ENCODE measurements at regions not wholly inside any gene's neighbourhood (a gene's known extent, or its start where the extent isn't known, plus 50 kb on each side); places are given as distances from the start of the nearest gene placed in this dataset.

DNA sequence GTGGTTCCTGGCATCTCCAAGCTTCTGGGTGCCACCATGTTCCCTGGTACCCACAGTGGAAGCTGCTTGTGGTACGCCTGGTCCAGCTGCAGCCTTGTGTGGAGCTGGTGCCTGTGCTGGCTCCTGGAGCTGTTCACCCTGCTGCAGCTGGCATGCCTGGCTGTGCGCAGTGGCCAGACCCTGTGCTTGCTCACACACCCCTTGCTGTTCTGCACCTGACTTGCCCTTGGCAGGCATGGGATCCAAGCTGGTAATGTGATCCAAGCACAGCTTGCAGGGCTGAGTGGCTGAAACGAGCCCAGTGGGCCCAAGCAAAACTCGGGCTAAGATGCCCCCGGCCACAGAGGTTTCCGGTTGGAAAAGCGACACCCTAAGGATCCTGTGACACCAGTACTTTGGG is 104.7 kb upstream of the CLMP start:
- Mint-ChIP-seq H3K27ac (ENCODE audit: unreplicated experiment) (no peak overlapping the region), H3K4me1 (peaks cover 6% of the 10 kb centered on the region), H3K36me3 (ENCODE audit: low read depth) (no peaks in the 10 kb centered on the region), H3K4me3 (no peak overlapping the region), H3K27me3 (ENCODE audit: low read depth) (peaks cover 40% of the 10 kb centered on the region), H3K9me3 (no peaks in the 10 kb centered on the region)
- no peak for DNase-seq (ENCODE audit: low read depth, low spot score)
- TF ChIP-seq, protein P1, sequence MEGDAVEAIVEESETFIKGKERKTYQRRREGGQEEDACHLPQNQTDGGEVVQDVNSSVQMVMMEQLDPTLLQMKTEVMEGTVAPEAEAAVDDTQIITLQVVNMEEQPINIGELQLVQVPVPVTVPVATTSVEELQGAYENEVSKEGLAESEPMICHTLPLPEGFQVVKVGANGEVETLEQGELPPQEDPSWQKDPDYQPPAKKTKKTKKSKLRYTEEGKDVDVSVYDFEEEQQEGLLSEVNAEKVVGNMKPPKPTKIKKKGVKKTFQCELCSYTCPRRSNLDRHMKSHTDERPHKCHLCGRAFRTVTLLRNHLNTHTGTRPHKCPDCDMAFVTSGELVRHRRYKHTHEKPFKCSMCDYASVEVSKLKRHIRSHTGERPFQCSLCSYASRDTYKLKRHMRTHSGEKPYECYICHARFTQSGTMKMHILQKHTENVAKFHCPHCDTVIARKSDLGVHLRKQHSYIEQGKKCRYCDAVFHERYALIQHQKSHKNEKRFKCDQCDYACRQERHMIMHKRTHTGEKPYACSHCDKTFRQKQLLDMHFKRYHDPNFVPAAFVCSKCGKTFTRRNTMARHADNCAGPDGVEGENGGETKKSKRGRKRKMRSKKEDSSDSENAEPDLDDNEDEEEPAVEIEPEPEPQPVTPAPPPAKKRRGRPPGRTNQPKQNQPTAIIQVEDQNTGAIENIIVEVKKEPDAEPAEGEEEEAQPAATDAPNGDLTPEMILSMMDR (conservative IDR thresholded peaks at IDR 0.05): no peak

DNA sequence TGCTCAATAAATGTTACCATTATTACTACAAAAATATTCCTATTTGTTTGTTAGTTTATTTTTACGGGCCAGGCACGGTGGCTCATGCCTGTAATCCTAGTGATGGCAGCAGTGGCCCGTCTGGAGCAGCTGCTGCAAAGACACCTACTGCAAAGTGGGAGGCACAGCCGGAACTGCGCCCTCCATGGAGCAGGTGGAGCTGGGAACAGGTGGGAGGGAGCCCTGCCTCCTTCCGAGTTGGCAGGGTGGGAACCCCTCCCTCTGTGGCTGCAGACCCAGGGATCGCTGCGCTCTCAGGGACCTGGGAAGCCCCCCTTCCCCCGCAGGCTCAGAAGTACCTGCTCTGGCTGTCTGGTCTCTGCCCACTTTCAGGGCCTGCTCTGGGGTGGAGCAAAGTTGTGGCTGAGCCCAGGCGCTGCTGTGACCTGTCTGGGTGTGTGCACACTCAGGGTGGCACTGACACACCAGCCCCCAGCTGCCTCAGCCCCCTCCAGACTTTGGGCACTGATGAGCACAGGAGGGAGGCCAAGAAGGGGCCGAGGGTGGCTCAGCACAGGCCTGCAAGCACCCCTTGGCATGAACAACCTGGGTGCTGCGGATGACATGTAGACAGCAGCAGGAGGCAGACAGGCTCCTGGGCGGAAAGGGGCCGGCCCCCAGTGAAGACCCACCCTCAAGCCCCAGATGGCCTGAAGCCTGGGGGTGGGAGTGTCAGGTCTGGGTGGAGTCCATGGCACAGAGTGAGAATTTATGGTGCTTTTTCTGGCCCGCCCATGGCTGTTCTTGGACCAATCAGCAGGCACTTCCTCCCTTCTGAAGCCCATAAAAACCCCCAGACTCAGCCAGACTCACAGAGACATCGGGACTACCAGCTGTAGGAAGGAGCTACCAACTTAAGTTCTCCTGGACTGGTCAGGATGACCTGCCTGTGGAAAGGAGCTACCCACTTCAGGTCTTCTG is 103.7 kb upstream of the CLMP start:
- Mint-ChIP-seq H3K4me3 (no peak overlapping the region), H3K4me1 (peaks cover 6% of the 10 kb centered on the region), H3K27ac (ENCODE audit: unreplicated experiment) (no peak overlapping the region), H3K9me3 (no peaks in the 10 kb centered on the region), H3K27me3 (ENCODE audit: low read depth) (peaks cover 32% of the 10 kb centered on the region), H3K36me3 (ENCODE audit: low read depth) (no peaks in the 10 kb centered on the region)
- no peak for DNase-seq (ENCODE audit: low read depth, low spot score)
- TF ChIP-seq, protein P1 (conservative IDR thresholded peaks at IDR 0.05): no peak

DNA sequence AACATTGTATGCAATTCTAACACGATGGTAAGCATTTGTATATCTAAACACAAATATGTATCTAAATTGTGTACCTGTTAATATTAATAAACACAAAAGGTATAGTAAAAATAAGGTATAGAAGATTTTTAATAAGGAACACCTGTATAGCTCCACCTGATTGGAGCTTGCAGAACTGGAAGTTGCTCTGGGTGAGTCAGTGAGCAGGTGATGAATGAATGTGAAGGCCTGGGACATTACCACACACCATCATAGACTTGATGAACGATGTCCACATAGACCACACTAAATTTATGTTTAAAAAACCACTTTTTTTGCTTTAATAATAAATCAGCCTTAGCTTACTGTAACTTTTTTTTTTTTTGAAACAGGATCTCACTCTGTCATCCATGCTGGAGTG is 97.6 kb upstream of the CLMP start:
- no peaks in the 10 kb centered on the region for H3K27me3 Mint-ChIP-seq (ENCODE audit: low read depth)
- TF ChIP-seq, protein P1 (conservative IDR thresholded peaks at IDR 0.05): no peak
- no peaks in the 10 kb centered on the region for H3K4me1 Mint-ChIP-seq
- H3K9me3 Mint-ChIP-seq: no peaks in the 10 kb centered on the region
- H3K4me3 Mint-ChIP-seq: no peak overlapping the region
- H3K27ac Mint-ChIP-seq (ENCODE audit: unreplicated experiment): no peak overlapping the region
- H3K36me3 Mint-ChIP-seq (ENCODE audit: low read depth): no peaks in the 10 kb centered on the region
- DNase-seq (ENCODE audit: low read depth, low spot score): no peak

DNA sequence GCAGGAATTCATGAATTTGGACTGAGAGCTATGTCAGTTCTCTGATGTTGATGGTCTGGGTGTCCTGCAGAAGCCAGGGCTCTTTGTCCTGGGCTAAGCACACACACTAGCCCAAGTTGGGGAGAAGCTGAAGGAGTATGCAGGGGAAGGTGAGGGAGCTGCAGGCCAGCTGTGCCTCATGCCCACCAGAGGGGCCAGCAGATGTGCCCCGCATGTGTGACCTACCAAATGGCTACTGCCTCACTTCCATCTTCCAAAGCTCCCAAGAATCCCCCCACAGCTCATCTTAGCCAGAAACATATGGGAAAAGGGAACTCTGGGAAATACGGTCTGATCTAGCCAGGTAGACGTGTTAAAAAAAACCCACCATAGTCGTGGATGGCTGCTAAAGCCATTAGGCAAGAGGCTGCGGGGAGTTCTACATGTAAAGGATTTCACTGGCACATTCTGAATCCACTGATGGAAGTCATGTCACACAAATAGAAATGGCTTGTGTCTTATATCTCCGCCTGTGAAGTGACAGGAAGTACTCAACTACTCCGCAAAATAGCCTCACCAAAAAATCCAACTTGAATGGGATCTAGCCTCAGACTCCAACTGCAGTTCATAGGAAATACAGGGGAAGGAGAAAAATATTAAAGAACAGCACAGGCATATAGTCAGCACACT is 96.3 kb upstream of the CLMP start:
- TF ChIP-seq, protein P1 (conservative IDR thresholded peaks at IDR 0.05): no peak
- Mint-ChIP-seq H3K27ac (ENCODE audit: unreplicated experiment) (no peak overlapping the region), H3K9me3 (no peaks in the 10 kb centered on the region), H3K36me3 (ENCODE audit: low read depth) (no peaks in the 10 kb centered on the region), H3K4me1 (no peaks in the 10 kb centered on the region), H3K4me3 (no peak overlapping the region), H3K27me3 (ENCODE audit: low read depth) (peaks cover 4% of the 10 kb centered on the region)
- DNase-seq (ENCODE audit: low read depth, low spot score): no peak

DNA sequence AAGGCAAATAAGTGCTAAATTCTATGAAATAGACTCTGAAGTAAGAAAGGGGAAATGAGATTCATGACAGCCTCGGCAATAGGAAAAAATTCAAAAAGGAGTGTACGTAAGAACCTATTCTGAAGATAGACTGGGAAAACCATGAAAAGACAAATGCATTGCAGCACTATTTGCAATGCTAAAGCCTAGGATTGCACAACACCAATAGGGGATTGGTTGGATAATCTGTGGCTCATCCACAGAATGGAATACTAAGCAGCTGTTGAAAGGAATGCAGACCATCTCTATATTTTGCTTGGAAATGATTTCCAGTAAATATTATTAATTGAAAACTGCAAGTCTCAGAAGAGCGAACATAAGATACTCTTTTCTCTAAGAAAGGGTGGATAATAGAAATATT is 91.7 kb upstream of the CLMP start:
- no peaks in the 10 kb centered on the region for H3K4me1 Mint-ChIP-seq
- no peak overlapping the region for H3K27ac Mint-ChIP-seq (ENCODE audit: unreplicated experiment)
- no peak overlapping the region for H3K4me3 Mint-ChIP-seq
- H3K27me3 Mint-ChIP-seq (ENCODE audit: low read depth): peaks cover 29% of the 10 kb centered on the region
- H3K36me3 Mint-ChIP-seq (ENCODE audit: low read depth): no peaks in the 10 kb centered on the region
- TF ChIP-seq, protein P1 (conservative IDR thresholded peaks at IDR 0.05): no peak
- DNase-seq (ENCODE audit: low read depth, low spot score): no peak
- no peaks in the 10 kb centered on the region for H3K9me3 Mint-ChIP-seq
